MCF 10A (cell line): ENCODE measurements at regions not wholly inside any gene's neighbourhood (a gene's known extent, or its start where the extent isn't known, plus 50 kb on each side); places are given as distances from the start of the nearest gene placed in this dataset.

Experiments used
- BruUV-seq: library from RNA; stranded (reverse); fragments of 400-500 nt; replicated peaks from 2 replicates; lab custom pipeline; 2021; lab: Mats Ljungman, UMichigan
- CTCF ChIA-PET: fragments of 300-600 bp; sonication (Branson Sonifier 250); formaldehyde crosslinking; extraction: SDS; loops from one replicate; lab custom pipeline; 2021; ENCODE audit warnings: antibody characterized with exemption, inconsistent platforms; lab: Yijun Ruan, JAX
- POLR2A ChIA-PET: fragments of 300-600, 350-650 bp; sonication (Branson Sonifier 250); formaldehyde crosslinking; extraction: SDS; loops from one replicate; lab custom pipeline; 2020; ENCODE audit warnings: antibody characterized with exemption, inconsistent platforms; lab: Yijun Ruan, JAX
- DNase-seq: peaks from one replicate; pipeline ENCODE4 v3.0.0-alpha.2; 2018; ENCODE audit not compliant: unreplicated experiment
- H3K27ac Mint-ChIP-seq: one replicate; pipeline ENCODE4 v1.8.0; 2022; ENCODE audit warnings: mild to moderate bottlenecking, low read depth, mixed read lengths; ENCODE audit not compliant: unreplicated experiment
- H3K27me3 Mint-ChIP-seq: one replicate; pipeline ENCODE4 v1.8.0; 2022; ENCODE audit warnings: mixed read lengths; ENCODE audit not compliant: insufficient read depth, unreplicated experiment
- H3K36me3 Mint-ChIP-seq: one replicate; pipeline ENCODE4 v1.8.0; 2022; ENCODE audit warnings: mild to moderate bottlenecking, moderate library complexity, mixed read lengths; ENCODE audit not compliant: insufficient read depth, unreplicated experiment
- H3K4me1 Mint-ChIP-seq: one replicate; pipeline ENCODE4 v1.8.0; 2022; ENCODE audit warnings: mixed read lengths; ENCODE audit not compliant: insufficient read depth, unreplicated experiment
- H3K4me3 Mint-ChIP-seq: one replicate; pipeline ENCODE4 v1.8.0; 2022; ENCODE audit warnings: mild to moderate bottlenecking, moderate library complexity, mixed read lengths; ENCODE audit not compliant: unreplicated experiment
- H3K9me3 Mint-ChIP-seq: one replicate; pipeline ENCODE4 v1.8.0; 2022; ENCODE audit warnings: mixed read lengths; ENCODE audit not compliant: unreplicated experiment
- CTCF ChIP-seq: fragments of 200-600 bp; IDR thresholded peaks from one replicate; pipeline ENCODE4 v1.8.0; 2022; ENCODE audit warnings: antibody characterized with exemption, mild to moderate bottlenecking; ENCODE audit not compliant: unreplicated experiment
- intact Hi-C: fragments of 100-400 bp; cut with micrococcal nuclease; formaldehyde crosslinking; loops from 2 replicates; pipeline ENCODE4 v1.14.1; 2022

GRCh38 chr16:35195864-35196216, 1736.4 kb downstream of the TP53TG3F start:
- DNase-seq = no peak
- POLR2A ChIA-PET = no interaction called here
- Mint-ChIP-seq H3K4me1 (no peaks in the 10 kb centered on the region), H3K4me3 (no peak overlapping the region), H3K9me3 (peaks cover 8% of the 10 kb centered on the region), H3K27ac (no peak overlapping the region), H3K27me3 (no peaks in the 10 kb centered on the region), H3K36me3 (no peaks in the 10 kb centered on the region)
- no peak for TF ChIP-seq CTCF
- CTCF ChIA-PET = no interaction called here
- intact Hi-C loops = no loop called here
- no TSS peak for BruUV-seq

GRCh38 chr16:35196313-35196712, 1736.9 kb downstream of the TP53TG3F start:
- CTCF ChIA-PET = no interaction called here

GRCh38 chr16:35197656-35198055, 1738.2 kb downstream of the TP53TG3F start:
- Mint-ChIP-seq H3K36me3 (no peaks in the 10 kb centered on the region), H3K27me3 (no peaks in the 10 kb centered on the region), H3K4me1 (no peaks in the 10 kb centered on the region), H3K4me3 (no peak overlapping the region), H3K9me3 (peaks cover 8% of the 10 kb centered on the region), H3K27ac (no peak overlapping the region)
- DNase-seq = no peak
- CTCF ChIA-PET = interaction anchor here (0.6 kb wide), 1 partner anchor 98 kb away, joined by 3 read pairs; no protein-coding TSS in a partner anchor
- intact Hi-C loops = no loop called here
- POLR2A ChIA-PET = no interaction called here
- BruUV-seq = no TSS peak
- TF ChIP-seq CTCF = no peak

More at GRCh38 chr16:35196313-35196712, 1736.9 kb downstream of the TP53TG3F start:
- BruUV-seq = no TSS peak
- POLR2A ChIA-PET = no interaction called here
- Mint-ChIP-seq H3K27me3 (no peaks in the 10 kb centered on the region), H3K4me1 (no peaks in the 10 kb centered on the region), H3K36me3 (no peaks in the 10 kb centered on the region), H3K4me3 (no peak overlapping the region), H3K9me3 (peaks cover 8% of the 10 kb centered on the region), H3K27ac (no peak overlapping the region)
- intact Hi-C loops = no loop called here
- no peak for DNase-seq
- TF ChIP-seq CTCF = no peak

- no peaks in the 10 kb centered on the region for H3K27me3 Mint-ChIP-seq
- no peak for TF ChIP-seq CTCF
- no peaks in the 10 kb centered on the region for H3K4me1 Mint-ChIP-seq
- H3K27ac Mint-ChIP-seq = no peak overlapping the region
- H3K9me3 Mint-ChIP-seq = peaks cover 8% of the 10 kb centered on the region
- BruUV-seq = no TSS peak
- no peak overlapping the region for H3K4me3 Mint-ChIP-seq
- ChIA-PET CTCF (interaction anchor here (0.6 kb wide), 1 partner anchor 98 kb away, joined by 3 read pairs; no protein-coding TSS in a partner anchor), POLR2A (no interaction called here)
- DNase-seq = no peak
- H3K36me3 Mint-ChIP-seq = no peaks in the 10 kb centered on the region
- intact Hi-C loops = no loop called here
These were observed 1739.1 kb downstream of the TP53TG3F start for GRCh38 chr16:35198223-35199199.
